Astrocyte (in vitro differentiated cells and primary cell): ENCODE measurements at regions not wholly inside any gene's neighbourhood (a gene's known extent, or its start where the extent isn't known, plus 50 kb on each side); places are given as distances from the start of the nearest gene placed in this dataset.

Source experiments
- EZH2 ChIP-seq: IDR thresholded peaks from 2 replicates; pipeline ENCODE4 v1.6.1; 2012; ENCODE audit warnings: mild to moderate bottlenecking, low read length, inconsistent platforms; ENCODE audit not compliant: insufficient read depth
- TF ChIP-seq, protein P1 (sequence below): IDR thresholded peaks from 2 replicates; pipeline ENCODE4 v1.5.1; 2011; ENCODE audit warnings: low read depth, mild to moderate bottlenecking, inconsistent platforms, low read length, moderate library complexity; ENCODE audit not compliant: insufficient read depth

DNA sequence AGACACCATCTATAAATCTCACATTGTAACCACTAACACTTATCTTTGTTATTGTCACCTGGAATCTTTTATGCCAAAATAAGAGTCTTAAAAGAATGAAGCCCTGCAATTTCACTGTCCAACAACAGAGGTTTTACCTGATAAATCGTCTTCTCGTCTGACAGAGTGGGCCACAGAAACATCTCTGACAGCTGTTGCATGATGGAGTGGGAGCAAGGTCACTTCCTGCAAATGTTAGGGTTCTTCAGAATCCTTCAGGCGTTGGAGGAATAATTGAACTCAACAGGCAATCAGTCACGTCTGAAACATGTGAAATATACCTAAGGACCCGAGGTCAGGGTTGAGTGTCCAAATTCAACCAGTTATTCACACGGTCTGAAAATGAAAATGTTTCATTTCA, 353.6 kb downstream of the TRIML1 start:
- TF ChIP-seq, protein P1, sequence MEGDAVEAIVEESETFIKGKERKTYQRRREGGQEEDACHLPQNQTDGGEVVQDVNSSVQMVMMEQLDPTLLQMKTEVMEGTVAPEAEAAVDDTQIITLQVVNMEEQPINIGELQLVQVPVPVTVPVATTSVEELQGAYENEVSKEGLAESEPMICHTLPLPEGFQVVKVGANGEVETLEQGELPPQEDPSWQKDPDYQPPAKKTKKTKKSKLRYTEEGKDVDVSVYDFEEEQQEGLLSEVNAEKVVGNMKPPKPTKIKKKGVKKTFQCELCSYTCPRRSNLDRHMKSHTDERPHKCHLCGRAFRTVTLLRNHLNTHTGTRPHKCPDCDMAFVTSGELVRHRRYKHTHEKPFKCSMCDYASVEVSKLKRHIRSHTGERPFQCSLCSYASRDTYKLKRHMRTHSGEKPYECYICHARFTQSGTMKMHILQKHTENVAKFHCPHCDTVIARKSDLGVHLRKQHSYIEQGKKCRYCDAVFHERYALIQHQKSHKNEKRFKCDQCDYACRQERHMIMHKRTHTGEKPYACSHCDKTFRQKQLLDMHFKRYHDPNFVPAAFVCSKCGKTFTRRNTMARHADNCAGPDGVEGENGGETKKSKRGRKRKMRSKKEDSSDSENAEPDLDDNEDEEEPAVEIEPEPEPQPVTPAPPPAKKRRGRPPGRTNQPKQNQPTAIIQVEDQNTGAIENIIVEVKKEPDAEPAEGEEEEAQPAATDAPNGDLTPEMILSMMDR: no peak
- TF ChIP-seq EZH2: no peak
